Transverse colon (tissue), 4 donors: ENCODE measurements at regions not wholly inside any gene's neighbourhood (a gene's known extent, or its start where the extent isn't known, plus 50 kb on each side); places are given as distances from the start of the nearest gene placed in this dataset.

Experiments
- POLR2A ChIP-seq: fragments of 450-650 bp; IDR thresholded peaks from one replicate; pipeline ENCODE4 v1.6.1; 2016; ENCODE audit warnings: antibody characterized with exemption, mild to moderate bottlenecking, moderate library complexity
- POLR2AphosphoS5 ChIP-seq, 3 donors: sonication (generic); formaldehyde crosslinking; IDR thresholded peaks; one replicate each; pipeline ENCODE4 v1.6.1; 2016; ENCODE audit warnings: antibody characterized with exemption in 3 of 3
- TF ChIP-seq, protein P1 (sequence below), 5 experiments: fragments of 200-600 bp in 3 of 5; fragments of 450-650 bp in 2 of 5; sonication (generic) in 3 of 5; IDR thresholded peaks; 1 replicate in 2 of 5; 2 replicates in 3 of 5; pipeline ENCODE4 v1.5.1; 2016 to 2017; ENCODE audit warnings: antibody characterized with exemption in 5 of 5, inconsistent platforms in 3 of 5, mild to moderate bottlenecking in 2 of 5, moderate library complexity in 1 of 5

DNA sequence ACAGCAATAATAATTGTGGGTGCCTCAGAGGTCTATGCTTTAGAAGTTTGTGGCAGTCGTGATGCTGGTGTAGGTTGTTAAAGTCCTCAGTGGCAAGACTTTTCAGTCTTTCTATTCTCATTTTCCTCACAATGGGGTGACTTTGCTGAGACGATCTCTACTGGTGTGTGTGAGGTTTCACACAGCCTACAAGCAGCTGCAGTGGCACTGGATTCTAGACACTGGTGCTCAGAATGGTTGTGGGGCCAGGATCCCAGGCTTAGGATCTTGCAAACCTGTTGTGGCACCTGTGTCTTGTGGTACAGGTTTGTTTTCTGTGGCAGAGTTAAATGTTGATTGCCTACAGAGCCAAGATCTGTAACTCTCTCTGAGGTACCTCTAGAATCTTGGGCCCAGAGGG, 581.2 kb downstream of the PTPRC start:
- TF ChIP-seq, protein P1, sequence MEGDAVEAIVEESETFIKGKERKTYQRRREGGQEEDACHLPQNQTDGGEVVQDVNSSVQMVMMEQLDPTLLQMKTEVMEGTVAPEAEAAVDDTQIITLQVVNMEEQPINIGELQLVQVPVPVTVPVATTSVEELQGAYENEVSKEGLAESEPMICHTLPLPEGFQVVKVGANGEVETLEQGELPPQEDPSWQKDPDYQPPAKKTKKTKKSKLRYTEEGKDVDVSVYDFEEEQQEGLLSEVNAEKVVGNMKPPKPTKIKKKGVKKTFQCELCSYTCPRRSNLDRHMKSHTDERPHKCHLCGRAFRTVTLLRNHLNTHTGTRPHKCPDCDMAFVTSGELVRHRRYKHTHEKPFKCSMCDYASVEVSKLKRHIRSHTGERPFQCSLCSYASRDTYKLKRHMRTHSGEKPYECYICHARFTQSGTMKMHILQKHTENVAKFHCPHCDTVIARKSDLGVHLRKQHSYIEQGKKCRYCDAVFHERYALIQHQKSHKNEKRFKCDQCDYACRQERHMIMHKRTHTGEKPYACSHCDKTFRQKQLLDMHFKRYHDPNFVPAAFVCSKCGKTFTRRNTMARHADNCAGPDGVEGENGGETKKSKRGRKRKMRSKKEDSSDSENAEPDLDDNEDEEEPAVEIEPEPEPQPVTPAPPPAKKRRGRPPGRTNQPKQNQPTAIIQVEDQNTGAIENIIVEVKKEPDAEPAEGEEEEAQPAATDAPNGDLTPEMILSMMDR (IDR thresholded peaks at IDR 0.05) = no peak
- TF ChIP-seq POLR2A (no peak), POLR2AphosphoS5 (IDR thresholded peaks at IDR 0.05) (no peak)
